Ishikawa (cell line): ENCODE measurements at regions not wholly inside any gene's neighbourhood (a gene's known extent, or its start where the extent isn't known, plus 50 kb on each side); places are given as distances from the start of the nearest gene placed in this dataset.

Experiments
- CEBPB ChIP-seq: IDR thresholded peaks from 2 replicates; pipeline ENCODE4 v1.6.1; 2012
- CREB1 ChIP-seq: IDR thresholded peaks from 2 replicates; pipeline ENCODE4 v1.6.1; 2012; ENCODE audit warnings: low read depth
- EGR1 ChIP-seq: IDR thresholded peaks from 2 replicates; pipeline ENCODE4 v1.6.1; 2012
- EP300 ChIP-seq: IDR thresholded peaks from 2 replicates; pipeline ENCODE4 v1.6.1; 2012; ENCODE audit warnings: borderline replicate concordance
- FOXM1 ChIP-seq: IDR thresholded peaks from 2 replicates; pipeline ENCODE4 v1.6.1; 2012; ENCODE audit warnings: low read depth, borderline replicate concordance
- NFIC ChIP-seq: IDR thresholded peaks from 2 replicates; pipeline ENCODE4 v1.6.1; 2012
- RAD21 ChIP-seq: IDR thresholded peaks from 2 replicates; pipeline ENCODE4 v1.6.1; 2012; ENCODE audit warnings: low read depth
- TAF1 ChIP-seq: IDR thresholded peaks from 2 replicates; pipeline ENCODE4 v1.6.1; 2012; ENCODE audit warnings: low read depth, mild to moderate bottlenecking
- TCF12 ChIP-seq: IDR thresholded peaks from 2 replicates; pipeline ENCODE4 v1.6.1; 2012; ENCODE audit warnings: low read depth
- TEAD4 ChIP-seq: IDR thresholded peaks from 2 replicates; pipeline ENCODE4 v1.6.1; 2012
- YY1 ChIP-seq: IDR thresholded peaks from 2 replicates; pipeline ENCODE4 v1.6.1; 2012; ENCODE audit warnings: low read depth
- ZBTB7A ChIP-seq: IDR thresholded peaks from 2 replicates; pipeline ENCODE4 v1.6.1; 2012; ENCODE audit warnings: low read depth
- TF ChIP-seq, protein P1 (sequence below): IDR thresholded peaks from 2 replicates; pipeline ENCODE4 v1.6.1; 2012
- TF ChIP-seq, protein P2 (sequence below): IDR thresholded peaks from 2 replicates; pipeline ENCODE4 v1.6.1; 2012; ENCODE audit warnings: low read depth, mild to moderate bottlenecking
- TF ChIP-seq, protein P3 (sequence below): IDR thresholded peaks from 2 replicates; pipeline ENCODE4 v1.6.1; 2012

DNA sequence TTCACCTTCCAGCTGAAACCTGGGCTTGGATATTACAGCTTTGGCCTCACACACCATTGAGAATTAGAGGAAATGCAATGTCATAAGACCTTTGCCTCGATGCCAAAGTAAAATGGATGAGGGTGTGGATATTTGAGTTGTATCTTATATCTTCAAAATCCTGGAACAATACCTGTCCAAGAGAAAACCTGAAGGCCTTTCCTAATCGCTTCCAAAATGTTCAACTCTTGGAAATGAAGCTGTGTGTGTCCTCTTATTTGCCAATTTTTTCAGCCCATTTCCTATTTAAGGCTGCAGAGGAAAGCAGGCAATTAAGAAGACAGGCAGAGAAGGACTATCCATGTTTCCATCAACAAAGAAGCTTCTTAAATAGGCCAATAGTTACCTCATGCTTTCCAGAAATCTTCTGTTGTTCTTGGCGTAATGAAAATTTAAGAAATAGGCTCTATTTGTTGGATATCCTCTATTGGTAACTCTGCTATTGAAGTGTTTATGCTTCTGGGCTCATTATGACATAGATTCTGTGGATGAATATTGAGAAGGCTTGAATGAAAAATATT is 99.5 kb upstream of the ZBTB20 start:
- TF ChIP-seq, protein P1, sequence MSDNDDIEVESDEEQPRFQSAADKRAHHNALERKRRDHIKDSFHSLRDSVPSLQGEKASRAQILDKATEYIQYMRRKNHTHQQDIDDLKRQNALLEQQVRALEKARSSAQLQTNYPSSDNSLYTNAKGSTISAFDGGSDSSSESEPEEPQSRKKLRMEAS, result no peak
- TF ChIP-seq NFIC (no peak), EP300 (no peak), CEBPB (no peak)

- TF ChIP-seq, protein P1, result no peak
- TF ChIP-seq YY1 (no peak), CREB1 (no peak), ZBTB7A (no peak)
- TF ChIP-seq, protein P2, sequence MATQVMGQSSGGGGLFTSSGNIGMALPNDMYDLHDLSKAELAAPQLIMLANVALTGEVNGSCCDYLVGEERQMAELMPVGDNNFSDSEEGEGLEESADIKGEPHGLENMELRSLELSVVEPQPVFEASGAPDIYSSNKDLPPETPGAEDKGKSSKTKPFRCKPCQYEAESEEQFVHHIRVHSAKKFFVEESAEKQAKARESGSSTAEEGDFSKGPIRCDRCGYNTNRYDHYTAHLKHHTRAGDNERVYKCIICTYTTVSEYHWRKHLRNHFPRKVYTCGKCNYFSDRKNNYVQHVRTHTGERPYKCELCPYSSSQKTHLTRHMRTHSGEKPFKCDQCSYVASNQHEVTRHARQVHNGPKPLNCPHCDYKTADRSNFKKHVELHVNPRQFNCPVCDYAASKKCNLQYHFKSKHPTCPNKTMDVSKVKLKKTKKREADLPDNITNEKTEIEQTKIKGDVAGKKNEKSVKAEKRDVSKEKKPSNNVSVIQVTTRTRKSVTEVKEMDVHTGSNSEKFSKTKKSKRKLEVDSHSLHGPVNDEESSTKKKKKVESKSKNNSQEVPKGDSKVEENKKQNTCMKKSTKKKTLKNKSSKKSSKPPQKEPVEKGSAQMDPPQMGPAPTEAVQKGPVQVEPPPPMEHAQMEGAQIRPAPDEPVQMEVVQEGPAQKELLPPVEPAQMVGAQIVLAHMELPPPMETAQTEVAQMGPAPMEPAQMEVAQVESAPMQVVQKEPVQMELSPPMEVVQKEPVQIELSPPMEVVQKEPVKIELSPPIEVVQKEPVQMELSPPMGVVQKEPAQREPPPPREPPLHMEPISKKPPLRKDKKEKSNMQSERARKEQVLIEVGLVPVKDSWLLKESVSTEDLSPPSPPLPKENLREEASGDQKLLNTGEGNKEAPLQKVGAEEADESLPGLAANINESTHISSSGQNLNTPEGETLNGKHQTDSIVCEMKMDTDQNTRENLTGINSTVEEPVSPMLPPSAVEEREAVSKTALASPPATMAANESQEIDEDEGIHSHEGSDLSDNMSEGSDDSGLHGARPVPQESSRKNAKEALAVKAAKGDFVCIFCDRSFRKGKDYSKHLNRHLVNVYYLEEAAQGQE, result no peak
Observed at GRCh38 chr3:115248274-115248673, 101.2 kb upstream of the ZBTB20 start.

GRCh38 chr3:115251509-115251908 is 104.4 kb upstream of the ZBTB20 start:
- TF ChIP-seq TCF12 (no peak), NFIC (no peak), EP300 (no peak), EGR1 (no peak), FOXM1 (no peak), RAD21 (no peak)
- TF ChIP-seq, protein P2, result no peak

GRCh38 chr3:115252679-115253078 is 105.6 kb upstream of the ZBTB20 start:
- no peak for TF ChIP-seq TAF1
- no peak for TF ChIP-seq YY1
- TF ChIP-seq EGR1, result no peak
- TF ChIP-seq, protein P1, result no peak
- no peak for TF ChIP-seq CREB1

GRCh38 chr3:115254492-115255196 is 107.6 kb upstream of the ZBTB20 start:
- TF ChIP-seq TCF12 (no peak), EGR1 (no peak), RAD21 (no peak), ZBTB7A (no peak), TAF1 (no peak), YY1 (no peak), NFIC (no peak), FOXM1 (no peak), TEAD4 (no peak), EP300 (no peak), CEBPB (no peak)
- TF ChIP-seq, protein P3, sequence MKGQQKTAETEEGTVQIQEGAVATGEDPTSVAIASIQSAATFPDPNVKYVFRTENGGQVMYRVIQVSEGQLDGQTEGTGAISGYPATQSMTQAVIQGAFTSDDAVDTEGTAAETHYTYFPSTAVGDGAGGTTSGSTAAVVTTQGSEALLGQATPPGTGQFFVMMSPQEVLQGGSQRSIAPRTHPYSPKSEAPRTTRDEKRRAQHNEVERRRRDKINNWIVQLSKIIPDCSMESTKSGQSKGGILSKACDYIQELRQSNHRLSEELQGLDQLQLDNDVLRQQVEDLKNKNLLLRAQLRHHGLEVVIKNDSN, result no peak
- TF ChIP-seq, protein P2, result no peak
- TF ChIP-seq, protein P1, result no peak
